HAP-1 (cell line): ENCODE measurements at regions not wholly inside any gene's neighbourhood (a gene's known extent, or its start where the extent isn't known, plus 50 kb on each side); places are given as distances from the start of the nearest gene placed in this dataset.

ENCODE experiments used
- DNase-seq, 2 experiments: peaks; one replicate each; pipeline ENCODE4 v3.0.0-alpha.2; 2016 to 2020; ENCODE audit warnings: low spot score in 2 of 2
- H3K27me3 ChIP-seq: fragments of 250-450 bp; sonication (Bioruptor Pico); 2 replicates; pipeline ENCODE4 v1.5.1; 2020; ENCODE audit warnings: low read depth, mild to moderate bottlenecking, moderate library complexity
- H3K36me3 ChIP-seq: fragments of 250-450 bp; sonication (Bioruptor Pico); replicated peaks from 2 replicates; pipeline ENCODE4 v1.5.1; 2020; ENCODE audit warnings: mild to moderate bottlenecking
- H3K4me1 ChIP-seq: fragments of 250-450 bp; sonication (Bioruptor Pico); 2 replicates; pipeline ENCODE4 v1.5.1; 2020; ENCODE audit warnings: mild to moderate bottlenecking
- H3K4me3 ChIP-seq: fragments of 250-450 bp; sonication (Bioruptor Pico); 2 replicates; pipeline ENCODE4 v1.5.1; 2020; ENCODE audit warnings: mild to moderate bottlenecking, moderate library complexity
- H3K9me3 ChIP-seq: fragments of 250-450 bp; sonication (Bioruptor Pico); 2 replicates; pipeline ENCODE4 v1.5.1; 2020; ENCODE audit warnings: mild to moderate bottlenecking, moderate library complexity
- in situ Hi-C: fragments of 300-500 bp; cut with MboI; formaldehyde crosslinking; loops from 3 replicates; pipeline ENCODE4 v1.14.3; 2020; ENCODE audit warnings: low sequenced_read_pairs, inconsistent platforms, mixed read lengths

DNA sequence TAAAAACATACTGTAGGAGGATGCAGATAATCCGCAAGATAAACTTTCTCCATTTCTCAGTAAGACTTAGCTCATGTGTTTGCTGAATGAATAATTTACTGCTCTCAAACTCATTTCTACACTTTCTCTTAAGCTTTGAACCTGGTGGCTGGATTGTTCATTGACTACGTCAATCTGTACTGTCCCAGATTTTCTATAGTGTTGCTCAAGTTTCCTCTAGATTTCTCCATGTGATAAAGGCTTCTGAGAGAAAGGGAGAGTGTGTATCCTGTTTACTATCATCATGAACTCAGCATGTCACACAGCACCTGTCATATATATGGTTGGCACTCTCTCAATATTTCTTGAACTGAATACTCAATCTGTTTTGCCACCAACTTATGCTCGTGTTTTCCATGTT, 518.0 kb upstream of the TBX3 start:
- DNase-seq = no peak
- in situ Hi-C loops = no loop called here

DNA sequence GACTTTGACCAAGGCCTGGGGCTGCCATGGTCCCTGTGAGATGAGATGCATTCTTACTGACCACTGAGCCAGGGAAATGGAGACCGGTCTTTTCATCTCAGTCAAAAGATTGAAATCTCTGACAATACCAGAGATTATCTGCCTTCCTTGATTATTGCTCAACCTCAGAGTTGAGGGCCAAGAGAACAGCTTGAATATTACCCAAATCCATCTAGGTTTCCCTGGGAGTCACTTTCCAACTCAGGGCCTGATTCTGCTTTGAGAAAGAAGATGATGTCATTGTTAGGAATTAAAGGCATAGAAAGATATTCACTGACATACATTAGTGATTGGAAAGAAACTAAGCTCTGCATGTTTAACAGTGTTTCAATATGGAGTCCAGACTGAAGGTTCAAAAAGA, 515.9 kb upstream of the TBX3 start:
- Histone ChIP-seq H3K9me3 (no peaks in the 10 kb centered on the region), H3K4me1 (no peaks in the 10 kb centered on the region), H3K36me3 (no peaks in the 10 kb centered on the region), H3K4me3 (no peak overlapping the region), H3K27me3 (no peaks in the 10 kb centered on the region)
- in situ Hi-C loops = no loop called here
- no peak for DNase-seq

More for the DNA sequence above, 518.0 kb upstream of the TBX3 start:
- Histone ChIP-seq H3K4me1 (no peaks in the 10 kb centered on the region), H3K4me3 (no peak overlapping the region), H3K27me3 (no peaks in the 10 kb centered on the region), H3K36me3 (no peaks in the 10 kb centered on the region), H3K9me3 (no peaks in the 10 kb centered on the region)

DNA sequence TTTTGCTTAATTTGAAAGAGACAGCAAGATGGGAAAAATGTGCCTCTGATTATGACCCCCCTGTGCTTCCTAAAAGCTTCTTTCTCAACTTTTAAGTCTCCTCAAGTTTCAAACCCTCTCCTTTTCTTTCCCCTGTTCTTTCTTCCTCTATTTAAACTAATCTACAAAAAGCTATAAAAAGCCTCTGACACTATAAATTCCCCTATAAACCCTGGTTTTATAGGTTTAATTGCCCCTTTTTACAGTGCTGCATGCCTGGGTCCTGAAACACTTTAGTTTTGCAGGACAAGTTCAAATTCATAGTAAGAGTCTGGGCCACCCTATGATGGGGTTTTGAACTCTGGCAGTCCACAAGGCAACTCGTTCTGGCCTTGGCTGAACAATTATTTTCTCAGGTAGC, 510.9 kb upstream of the TBX3 start:
- no peaks in the 10 kb centered on the region for H3K27me3 ChIP-seq
- no peaks in the 10 kb centered on the region for H3K36me3 ChIP-seq
- H3K9me3 ChIP-seq = no peaks in the 10 kb centered on the region
- in situ Hi-C loops = no loop called here
- no peaks in the 10 kb centered on the region for H3K4me1 ChIP-seq
- no peak for DNase-seq
- no peak overlapping the region for H3K4me3 ChIP-seq

DNA sequence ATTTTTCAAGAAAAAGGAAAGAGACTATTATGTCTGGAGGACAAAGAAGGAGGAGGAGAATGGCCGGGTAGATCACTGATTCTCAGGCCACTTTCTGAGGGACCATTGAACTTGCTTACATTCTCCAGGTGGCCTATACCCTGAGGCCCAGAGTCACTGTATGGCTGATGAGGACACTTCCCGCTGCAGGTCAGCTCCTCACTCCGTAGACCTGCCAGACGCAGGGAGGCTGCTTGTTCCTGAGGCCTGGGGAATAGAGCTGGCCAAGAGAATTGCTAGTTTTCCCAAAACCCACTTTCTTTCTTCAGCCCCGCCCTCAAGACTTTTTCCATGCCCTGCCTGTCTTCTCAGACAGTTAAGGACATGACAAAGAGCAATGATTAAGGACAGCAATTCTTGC, 510.5 kb upstream of the TBX3 start:
- in situ Hi-C loops = no loop called here
- no peaks in the 10 kb centered on the region for H3K9me3 ChIP-seq

DNA sequence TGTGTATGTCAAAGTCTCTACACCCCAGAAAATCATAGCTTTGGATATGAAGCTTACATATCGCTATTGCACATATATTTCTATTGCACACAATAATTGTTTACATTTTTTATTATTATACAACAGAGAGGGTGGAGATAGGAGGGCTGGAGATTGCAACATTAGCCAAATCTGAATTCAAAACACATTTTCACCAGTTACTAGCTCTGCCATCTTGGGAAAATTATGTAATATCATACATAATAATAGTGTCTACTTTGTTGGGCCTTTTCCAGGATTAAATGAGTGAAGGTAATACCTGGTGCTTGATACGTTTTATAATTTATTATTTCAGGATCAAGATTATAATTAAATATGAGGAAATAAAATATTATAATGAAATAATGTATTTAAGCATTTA, 507.4 kb upstream of the TBX3 start:
- no peaks in the 10 kb centered on the region for H3K4me1 ChIP-seq
- H3K27me3 ChIP-seq = no peaks in the 10 kb centered on the region
- H3K4me3 ChIP-seq = no peak overlapping the region
- DNase-seq = no peak
- no peaks in the 10 kb centered on the region for H3K9me3 ChIP-seq
- H3K36me3 ChIP-seq = no peaks in the 10 kb centered on the region
- in situ Hi-C loops = no loop called here

More for the DNA sequence above, 510.5 kb upstream of the TBX3 start:
- H3K4me3 ChIP-seq = no peak overlapping the region
- no peaks in the 10 kb centered on the region for H3K4me1 ChIP-seq
- no peaks in the 10 kb centered on the region for H3K36me3 ChIP-seq
- no peak for DNase-seq
- H3K27me3 ChIP-seq = no peaks in the 10 kb centered on the region

DNA sequence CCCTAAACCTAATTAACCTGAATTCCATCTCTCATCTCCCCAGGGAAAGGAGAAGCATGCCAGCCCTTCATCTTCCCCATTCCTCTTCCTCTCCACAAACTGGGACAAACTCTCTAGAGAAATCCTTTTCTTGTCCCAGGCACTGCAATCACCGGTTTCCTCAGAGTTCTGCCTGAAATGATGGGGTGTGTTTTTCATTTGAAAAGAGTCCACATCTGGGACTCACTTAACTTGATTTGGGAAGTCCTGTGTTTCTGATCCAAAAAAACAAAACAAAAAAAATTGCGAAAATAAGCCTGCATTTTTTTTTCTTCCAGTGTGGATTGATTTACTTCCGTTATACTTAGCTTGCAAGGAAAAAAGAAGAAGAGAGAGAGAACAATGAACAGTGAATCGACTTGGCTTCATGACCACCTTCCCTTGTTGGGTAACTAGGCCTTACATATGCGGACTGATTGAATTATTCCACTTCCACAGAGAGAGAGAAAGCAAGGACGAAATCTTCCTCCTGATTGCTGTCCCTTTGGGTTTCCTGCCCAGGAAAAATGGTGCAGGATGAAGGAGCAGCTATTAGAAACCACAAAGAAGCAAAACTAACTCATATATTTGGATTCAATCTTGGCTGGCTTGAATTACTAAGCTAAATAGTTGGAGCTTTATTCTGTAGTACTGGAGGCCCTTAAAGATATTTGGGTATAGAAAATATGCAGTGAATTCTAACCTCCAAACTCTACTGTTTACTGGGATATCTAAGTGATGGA, 506.2 kb upstream of the TBX3 start:
- Histone ChIP-seq H3K4me3 (no peak overlapping the region), H3K9me3 (no peaks in the 10 kb centered on the region), H3K27me3 (no peaks in the 10 kb centered on the region), H3K4me1 (no peaks in the 10 kb centered on the region), H3K36me3 (no peaks in the 10 kb centered on the region)
- in situ Hi-C loops = no loop called here
- DNase-seq = no peak

DNA sequence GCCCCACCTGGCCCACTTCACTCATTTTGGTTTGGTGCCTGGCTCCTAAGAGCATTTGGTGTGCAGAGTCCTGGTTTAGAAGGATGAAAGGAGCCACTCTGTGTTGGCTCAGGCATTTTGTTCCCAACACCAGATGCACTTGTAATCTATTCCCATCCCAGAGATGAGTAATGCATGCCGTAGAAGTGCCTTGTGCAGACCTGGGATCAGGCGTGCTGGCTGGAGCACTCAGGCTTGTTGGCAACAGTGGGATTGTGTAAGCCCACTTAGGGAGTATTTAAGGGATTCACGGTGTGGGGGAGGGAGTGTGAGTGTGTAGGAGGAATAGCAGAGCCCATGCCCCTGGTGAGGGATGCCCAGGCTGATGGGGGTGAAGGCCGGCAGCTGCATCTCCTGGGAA, 501.5 kb upstream of the TBX3 start:
- DNase-seq = no peak
- Histone ChIP-seq H3K27me3 (no peaks in the 10 kb centered on the region), H3K9me3 (no peaks in the 10 kb centered on the region), H3K4me3 (no peak overlapping the region), H3K36me3 (no peaks in the 10 kb centered on the region), H3K4me1 (no peaks in the 10 kb centered on the region)
- in situ Hi-C loops = no loop called here

DNA sequence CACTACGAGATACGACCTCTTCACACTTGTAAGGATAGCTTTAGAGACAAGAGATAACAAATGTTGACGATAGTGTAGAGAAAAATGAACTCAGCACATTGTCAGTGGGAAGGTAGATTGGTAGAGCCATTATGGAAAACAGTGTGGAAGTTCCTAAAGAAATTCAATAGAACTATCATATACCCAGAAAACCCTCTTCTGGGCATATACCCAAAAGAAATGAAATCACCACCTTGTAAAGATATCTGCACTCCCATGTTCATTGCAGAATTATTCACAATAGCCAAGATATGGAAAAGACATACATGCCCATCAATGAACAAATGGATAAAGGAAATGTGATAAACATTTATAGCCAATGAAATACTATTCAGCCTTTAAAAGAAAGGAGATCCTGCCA, 499.8 kb upstream of the TBX3 start:
- no peak for DNase-seq
- no peaks in the 10 kb centered on the region for H3K27me3 ChIP-seq
- H3K9me3 ChIP-seq = no peaks in the 10 kb centered on the region
- H3K4me1 ChIP-seq = no peaks in the 10 kb centered on the region
- in situ Hi-C loops = no loop called here
- no peak overlapping the region for H3K4me3 ChIP-seq
- no peaks in the 10 kb centered on the region for H3K36me3 ChIP-seq

DNA sequence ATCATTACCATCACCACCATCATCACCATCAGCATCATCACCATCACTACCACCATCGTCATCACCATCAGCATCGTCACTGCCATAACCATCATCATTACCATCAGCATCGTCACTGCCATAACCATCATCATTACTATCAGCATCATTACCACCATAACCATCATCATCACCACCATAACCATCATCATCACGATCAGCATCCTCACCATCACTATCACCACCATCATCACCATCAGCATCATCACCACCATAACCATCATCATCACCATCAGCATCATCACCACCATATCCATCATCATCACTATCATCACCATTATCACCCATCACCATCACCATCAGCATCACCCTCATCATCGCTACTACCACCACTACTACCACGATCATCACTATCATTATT, 493.9 kb upstream of the TBX3 start:
- H3K27me3 ChIP-seq = no peaks in the 10 kb centered on the region
- no peaks in the 10 kb centered on the region for H3K36me3 ChIP-seq
- H3K4me1 ChIP-seq = no peaks in the 10 kb centered on the region
- no peaks in the 10 kb centered on the region for H3K9me3 ChIP-seq
- in situ Hi-C loops = no loop called here
- no peak for DNase-seq
- H3K4me3 ChIP-seq = no peak overlapping the region

DNA sequence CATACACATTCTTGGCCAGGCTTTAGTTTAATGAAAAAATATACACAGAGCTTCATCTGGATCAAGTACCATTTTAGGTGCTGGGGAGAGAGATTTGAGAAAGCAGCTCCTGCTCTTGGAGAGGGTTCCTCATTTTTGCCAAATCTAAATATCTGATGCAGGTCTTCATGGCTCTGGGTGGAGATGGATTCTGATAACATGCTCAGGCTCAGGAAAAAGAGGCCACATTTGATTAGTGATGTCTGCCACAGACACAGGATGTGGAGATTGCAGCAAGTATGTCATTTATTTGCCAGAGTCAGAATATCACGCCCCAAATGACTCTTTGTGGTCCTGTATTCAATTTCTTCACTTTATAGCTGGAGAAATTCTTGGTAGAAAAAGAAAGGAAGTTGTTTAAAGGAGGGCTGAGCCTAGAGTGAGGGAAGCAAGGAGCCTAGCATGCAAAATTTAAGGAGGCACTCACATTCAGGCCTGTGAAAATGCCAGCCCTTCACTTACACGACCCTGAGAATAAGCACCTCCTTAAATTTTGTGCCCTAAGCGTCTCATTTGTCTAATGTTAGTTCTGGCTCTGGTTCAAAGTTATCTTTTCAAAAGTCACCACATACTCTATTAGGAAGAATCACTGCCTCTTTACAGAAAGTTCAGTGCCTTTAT, 492.9 kb upstream of the TBX3 start:
- DNase-seq = no peak
- in situ Hi-C loops = no loop called here
- no peaks in the 10 kb centered on the region for H3K9me3 ChIP-seq

DNA sequence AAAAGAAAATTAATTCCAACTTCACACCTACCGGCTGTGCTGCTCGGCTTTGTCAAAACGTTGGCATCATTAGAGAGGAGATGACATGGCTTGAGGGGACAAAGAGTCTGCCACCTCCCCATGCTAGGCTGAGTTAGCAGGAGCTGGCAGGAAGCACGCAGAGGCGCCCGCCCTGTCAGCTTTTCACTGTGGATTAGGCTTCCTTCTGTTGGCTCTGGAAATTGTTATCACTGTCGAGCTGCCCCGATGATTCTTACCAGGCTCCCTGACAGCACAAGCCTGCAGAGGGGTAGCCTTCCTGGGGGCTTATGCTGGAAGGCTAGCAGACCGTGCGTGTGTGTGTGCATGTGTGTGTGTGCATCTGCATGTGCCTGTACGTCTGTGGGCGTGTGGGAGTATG, 490.9 kb upstream of the TBX3 start:
- in situ Hi-C loops = no loop called here
- Histone ChIP-seq H3K4me3 (no peak overlapping the region), H3K36me3 (no peaks in the 10 kb centered on the region), H3K9me3 (no peaks in the 10 kb centered on the region), H3K4me1 (no peaks in the 10 kb centered on the region), H3K27me3 (no peaks in the 10 kb centered on the region)
- DNase-seq = no peak

More for the DNA sequence above, 492.9 kb upstream of the TBX3 start:
- Histone ChIP-seq H3K27me3 (no peaks in the 10 kb centered on the region), H3K36me3 (no peaks in the 10 kb centered on the region), H3K4me1 (no peaks in the 10 kb centered on the region), H3K4me3 (no peak overlapping the region)

DNA sequence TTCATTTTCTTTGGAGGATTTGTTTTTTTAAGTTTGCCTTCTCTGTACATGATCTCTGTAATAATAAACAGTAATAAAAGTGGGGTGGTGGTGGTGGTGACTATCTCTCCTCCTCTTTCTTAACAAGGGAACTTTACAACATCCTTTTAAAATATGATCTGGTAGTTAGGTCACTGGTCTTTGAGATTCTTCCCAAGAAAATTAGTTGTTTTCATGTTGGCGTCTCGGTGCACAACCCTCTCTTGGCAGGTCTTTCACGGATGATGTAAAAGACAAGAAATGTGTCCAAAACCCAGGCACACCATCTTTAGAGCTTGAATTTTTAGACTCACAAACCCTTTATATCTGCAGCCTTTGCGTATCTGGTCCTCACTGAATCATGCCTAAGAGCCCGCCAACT, 488.5 kb upstream of the TBX3 start:
- H3K27me3 ChIP-seq = no peaks in the 10 kb centered on the region
- no peak for DNase-seq
- H3K36me3 ChIP-seq = no peaks in the 10 kb centered on the region
- H3K4me3 ChIP-seq = no peak overlapping the region
- no peaks in the 10 kb centered on the region for H3K4me1 ChIP-seq
- in situ Hi-C loops = no loop called here
- no peaks in the 10 kb centered on the region for H3K9me3 ChIP-seq

DNA sequence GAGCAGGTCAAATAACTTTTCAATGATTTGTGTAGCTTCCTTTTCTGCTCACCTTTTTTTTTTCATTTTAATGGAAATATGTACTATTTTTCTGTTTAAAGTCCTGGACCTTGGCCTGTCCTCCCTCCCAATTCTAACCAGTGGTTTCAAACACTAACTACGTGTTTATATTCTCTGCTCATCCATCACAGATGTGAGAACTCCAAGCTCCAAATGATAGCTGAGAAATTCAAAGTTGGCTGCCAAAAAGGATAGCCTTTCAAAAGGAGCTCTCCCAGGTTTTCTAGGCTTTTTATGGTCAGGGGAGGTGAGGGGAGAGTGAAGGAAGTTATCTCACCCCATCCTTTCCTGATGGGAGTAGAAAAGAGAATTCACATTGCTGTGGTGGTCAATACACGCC, 486.0 kb upstream of the TBX3 start:
- in situ Hi-C loops = no loop called here
- DNase-seq = no peak
- Histone ChIP-seq H3K36me3 (no peaks in the 10 kb centered on the region), H3K4me3 (no peak overlapping the region), H3K27me3 (no peaks in the 10 kb centered on the region), H3K9me3 (no peaks in the 10 kb centered on the region), H3K4me1 (no peaks in the 10 kb centered on the region)

DNA sequence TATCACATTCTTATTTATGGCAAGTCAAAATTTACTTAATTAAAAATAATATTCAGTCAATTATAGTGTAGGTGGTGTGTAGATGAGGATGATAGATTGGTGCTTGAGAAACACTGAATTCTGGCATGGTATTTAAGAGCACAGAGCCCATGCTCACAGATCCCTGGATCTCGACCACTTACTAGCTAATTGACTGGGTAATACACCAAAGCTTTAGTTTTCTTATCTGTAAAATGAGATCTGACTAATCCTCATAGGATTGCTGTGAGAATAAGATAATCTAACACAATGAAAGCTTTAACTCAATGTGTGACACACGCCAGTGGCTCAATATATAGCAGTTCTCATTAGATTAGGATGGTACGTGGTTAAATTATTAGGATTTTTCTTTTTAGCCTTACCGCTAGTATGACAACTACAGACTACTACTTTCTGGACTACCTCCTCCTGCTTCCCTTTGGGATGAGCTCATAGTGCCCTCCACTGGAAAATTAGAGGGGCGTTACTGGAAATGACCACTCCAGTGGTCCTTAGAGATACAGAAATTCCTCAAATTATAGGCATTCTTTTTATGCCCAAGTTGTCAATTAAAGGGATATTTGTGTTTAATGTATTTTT, 482.8 kb upstream of the TBX3 start:
- DNase-seq = no peak
- no peak overlapping the region for H3K4me3 ChIP-seq
- H3K36me3 ChIP-seq = no peaks in the 10 kb centered on the region
- H3K4me1 ChIP-seq = no peaks in the 10 kb centered on the region
- no peaks in the 10 kb centered on the region for H3K27me3 ChIP-seq
- no peaks in the 10 kb centered on the region for H3K9me3 ChIP-seq
- in situ Hi-C loops = no loop called here
